ENCODE measurements at regions not wholly inside any gene's neighbourhood (a gene's known extent, or its start where the extent isn't known, plus 50 kb on each side); places are given as distances from the start of the nearest gene placed in this dataset.
"Not testable (repeated sequence)": the region's sequence is repeated elsewhere in the genome, so short reads cannot be mapped to it uniquely, and the experiment has no call there.

DNA sequence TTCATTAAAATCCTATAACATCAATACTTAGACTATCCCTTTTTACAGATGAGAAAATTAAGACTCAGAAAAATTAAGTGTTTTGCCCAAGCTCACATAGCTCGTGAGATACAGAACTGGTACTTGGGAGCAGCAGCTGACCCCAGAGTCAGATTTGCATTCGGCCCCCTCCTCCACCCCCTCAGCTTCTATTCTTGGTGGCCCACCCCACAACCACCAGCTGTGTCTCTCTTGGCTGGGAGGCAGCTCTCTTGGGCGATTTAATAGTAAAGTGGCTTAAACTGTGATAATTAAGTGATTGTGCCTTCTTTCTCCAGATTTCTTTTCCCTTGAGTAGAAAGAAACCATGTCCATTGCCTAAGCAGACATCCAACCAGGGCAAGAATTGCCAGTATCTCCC, 203.6 kb upstream of the PDZRN3 start:
- no peak for DNase-seq
- no peak overlapping the region for H3K27ac ChIP-seq
- no peaks in the 10 kb centered on the region for H3K27me3 ChIP-seq (replicated peaks in 1 of 7)
- intact Hi-C loops (cut with DNase I; ENCODE audit: low total_unique reads) = no loop called here
- WGBS, 5 donors = 56 to 75% (median 65%) methylated on average over 3 of the region's 3 CpGs
- peaks cover 0 to 4% (median 0%) of the 10 kb centered on the region in 8 donors for H3K9me3 ChIP-seq
- TF ChIP-seq POLR2AphosphoS5 (IDR thresholded peaks at IDR 0.05) (no peak), CTCF (IDR thresholded peaks at IDR 0.05 in 8 of 11, conservative IDR thresholded peaks at IDR 0.05 in 3 of 11) (no peak), POLR2A (IDR thresholded peaks at IDR 0.05) (no peak)
- no peaks in the 10 kb centered on the region for H3K36me3 ChIP-seq
- no peak overlapping the region for H3K4me3 ChIP-seq
- H3K4me1 ChIP-seq = no peaks in the 10 kb centered on the region

DNA sequence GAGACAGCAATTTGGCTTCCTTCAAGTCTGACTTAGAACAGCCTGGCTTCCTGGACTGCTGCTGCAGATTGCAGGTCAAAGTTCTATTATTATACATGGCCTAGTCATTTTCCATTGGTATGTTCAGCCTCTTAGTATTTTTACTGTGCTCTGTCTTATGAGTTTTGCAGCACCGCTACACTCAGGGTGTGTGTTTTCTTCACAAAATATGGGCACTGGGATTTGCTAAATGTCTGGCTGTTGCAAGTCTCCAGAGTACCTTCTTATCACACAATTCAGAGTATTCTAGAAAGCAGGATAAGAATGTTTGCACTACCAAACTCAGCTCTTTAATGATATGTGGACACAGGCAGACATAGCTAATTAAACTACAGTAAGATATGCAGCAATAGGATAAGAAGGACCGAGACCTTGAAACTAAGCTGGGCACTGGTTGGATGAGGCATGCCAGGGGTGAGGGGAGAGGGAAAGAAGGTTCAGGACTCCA, 203.0 kb upstream of the PDZRN3 start:
- no peaks in the 10 kb centered on the region for H3K4me1 ChIP-seq
- TF ChIP-seq POLR2AphosphoS5 (IDR thresholded peaks at IDR 0.05) (no peak), CTCF (IDR thresholded peaks at IDR 0.05 in 8 of 11, conservative IDR thresholded peaks at IDR 0.05 in 3 of 11) (no peak), POLR2A (IDR thresholded peaks at IDR 0.05) (no peak)
- H3K9me3 ChIP-seq = peaks cover 0 to 4% (median 0%) of the 10 kb centered on the region in 8 donors
- no peak for DNase-seq
- intact Hi-C loops (cut with DNase I; ENCODE audit: low total_unique reads) = no loop called here
- no peaks in the 10 kb centered on the region for H3K36me3 ChIP-seq
- WGBS, 5 donors = 73 to 95% (median 86%) methylated on average over 2 of the region's 2 CpGs
- no peak overlapping the region for H3K4me3 ChIP-seq
- H3K27ac ChIP-seq = no peak overlapping the region
- H3K27me3 ChIP-seq (replicated peaks in 1 of 7) = no peaks in the 10 kb centered on the region

GRCh38 chr3:73827204-73827603, 202.5 kb upstream of the PDZRN3 start:
- no peak for TF ChIP-seq CTCF (IDR thresholded peaks at IDR 0.05 in 8 of 11, conservative IDR thresholded peaks at IDR 0.05 in 3 of 11)
- no peak for TF ChIP-seq POLR2AphosphoS5 (IDR thresholded peaks at IDR 0.05)
- no peak for TF ChIP-seq POLR2A (IDR thresholded peaks at IDR 0.05)
- Histone ChIP-seq H3K9me3 (peaks cover 0 to 7% (median 4%) of the 10 kb centered on the region in 8 donors), H3K27me3 (replicated peaks in 1 of 7) (no peaks in the 10 kb centered on the region), H3K4me3 (no peak overlapping the region), H3K4me1 (no peaks in the 10 kb centered on the region), H3K27ac (no peak overlapping the region), H3K36me3 (no peaks in the 10 kb centered on the region)
- no peak for DNase-seq
- WGBS, 5 donors = 66 to 98% (median 83%) methylated on average over 2 of the region's 2 CpGs
- intact Hi-C loops (cut with DNase I; ENCODE audit: low total_unique reads) = no loop called here

GRCh38 chr3:73820896-73821295, 196.2 kb upstream of the PDZRN3 start:
- H3K27me3 ChIP-seq (replicated peaks in 1 of 7); intact Hi-C loops (cut with DNase I; ENCODE audit: low total_unique reads); H3K36me3 ChIP-seq; H3K4me1 ChIP-seq; H3K27ac ChIP-seq; DNase-seq; H3K4me3 ChIP-seq: not testable (repeated sequence)
- H3K9me3 ChIP-seq = peaks cover 0 to 22% (median 20%) of the 10 kb centered on the region in 8 donors

DNA sequence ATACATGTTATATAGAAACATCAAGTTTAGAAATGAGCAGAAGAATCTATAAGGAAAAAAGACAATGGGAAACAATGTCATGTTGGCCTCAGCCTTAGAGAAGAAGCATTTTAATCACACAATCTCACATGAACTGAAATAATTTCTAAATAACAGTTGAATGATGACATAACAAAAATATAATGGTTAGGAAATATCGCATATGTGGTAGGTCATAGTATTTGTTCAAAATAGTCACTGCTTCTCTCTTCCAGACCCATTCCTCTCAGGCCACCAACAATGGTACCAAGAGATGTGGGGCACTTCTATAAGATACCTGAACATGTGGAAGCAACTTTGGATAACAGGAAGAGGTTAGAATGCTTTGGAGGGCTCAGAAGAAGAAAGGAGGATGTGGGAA, 195.7 kb upstream of the PDZRN3 start:
- 84 to 94% (median 90%) methylated on average over 1 of the region's 1 CpG for WGBS, 5 donors
- H3K36me3 ChIP-seq = no peaks in the 10 kb centered on the region
- no peak overlapping the region for H3K4me3 ChIP-seq
- no peak for DNase-seq
- intact Hi-C loops (cut with DNase I; ENCODE audit: low total_unique reads) = no loop called here
- no peaks in the 10 kb centered on the region for H3K27me3 ChIP-seq (replicated peaks in 1 of 7)
- no peak overlapping the region for H3K27ac ChIP-seq
- no peak for TF ChIP-seq CTCF (IDR thresholded peaks at IDR 0.05 in 8 of 11, conservative IDR thresholded peaks at IDR 0.05 in 3 of 11)
- TF ChIP-seq POLR2AphosphoS5 (IDR thresholded peaks at IDR 0.05) = no peak
- TF ChIP-seq POLR2A (IDR thresholded peaks at IDR 0.05) = no peak
- no peaks in the 10 kb centered on the region for H3K4me1 ChIP-seq
- H3K9me3 ChIP-seq = peaks cover 0 to 24% (median 21%) of the 10 kb centered on the region in 8 donors
